HepG2 (cell line): ENCODE measurements at regions not wholly inside any gene's neighbourhood (a gene's known extent, or its start where the extent isn't known, plus 50 kb on each side); places are given as distances from the start of the nearest gene placed in this dataset.

ENCODE experiments used
- ATAC-seq: fragments of 200-7000 bp; cut with Tn5 transposase; 3 replicates; pipeline ENCODE4 v1.9.1; 2020; ENCODE audit warnings: mild to moderate bottlenecking, moderate library complexity
- BruUV-seq: library from RNA; stranded (reverse); fragments of 400-500 nt; replicated peaks from 2 replicates; lab custom pipeline; 2021; lab: Mats Ljungman, UMichigan
- CTCF ChIA-PET: fragments of 300-600 bp; formaldehyde crosslinking; extraction: SDS; loops from one replicate; lab custom pipeline; 2021; ENCODE audit warnings: low total read pairs, inconsistent platforms, low intra/inter-chr PET ratio; lab: Yijun Ruan, JAX
- POLR2A ChIA-PET: fragments of 350-600 bp; sonication (Branson Sonifier 250); formaldehyde crosslinking; loops from one replicate; lab custom pipeline; 2020; ENCODE audit warnings: antibody characterized with exemption, inconsistent platforms; lab: Yijun Ruan, JAX
- DNase-seq: peaks from one replicate; pipeline ENCODE4 v3.0.0-alpha.2; 2015; ENCODE audit warnings: low spot score
- FAIRE-seq: peaks from 3 replicates; lab custom pipeline; 2011; peaks lifted over from hg19 to GRCh38; lab: Jason Lieb, UNC
- H2AFZ ChIP-seq: one replicate; pipeline ENCODE4 v1.6.1; 2011; ENCODE audit warnings: low read length, inconsistent platforms
- H3K27ac ChIP-seq: fragments of 300-600 bp; 3 replicates; pipeline ENCODE4 v1.8.0; 2011; ENCODE audit warnings: mixed run types, mild to moderate bottlenecking, mixed read lengths, low read length, inconsistent platforms; ENCODE audit not compliant: insufficient read depth; ENCODE audit errors: extremely low read length
- H3K27me3 ChIP-seq, 2 experiments: fragments of 200-600 bp in 1 of 2; 2 replicates in 1 of 2; 3 replicates in 1 of 2; pipeline versions ENCODE4 v1.6.0 to v1.8.0; 2011; ENCODE audit warnings: low read length in 2 of 2, mild to moderate bottlenecking in 2 of 2, moderate library complexity in 2 of 2, inconsistent platforms in 1 of 2; ENCODE audit not compliant: insufficient read depth in 2 of 2, control insufficient read depth in 1 of 2
- H3K36me3 ChIP-seq, 2 experiments: fragments of 200-600 bp in 1 of 2; replicated peaks in 1 of 2; 2 replicates in 1 of 2; 3 replicates in 1 of 2; pipeline versions ENCODE4 v1.5.1 to v1.8.0; 2011; ENCODE audit warnings: low read length in 2 of 2, inconsistent platforms in 1 of 2; ENCODE audit not compliant: insufficient read depth in 2 of 2, control insufficient read depth in 1 of 2
- H3K4me1 ChIP-seq: 2 replicates; pipeline ENCODE4 v1.5.1; 2012; ENCODE audit warnings: low read length, inconsistent platforms; ENCODE audit not compliant: insufficient read depth
- H3K4me2 ChIP-seq: 2 replicates; pipeline ENCODE4 v1.6.0; 2011; ENCODE audit warnings: low read depth, low read length, inconsistent platforms
- H3K4me3 ChIP-seq, 3 experiments: fragments of 200-600 bp in 1 of 3; sonication (generic), shearing (Covaris generic) in 1 of 3; replicated peaks in 1 of 3; 2 replicates each; pipeline ENCODE4 v1.5.1; 2011 to 2016; ENCODE audit warnings: low read length in 3 of 3, inconsistent platforms in 2 of 3, low read depth in 2 of 3, mild to moderate bottlenecking in 2 of 3, control low read depth in 1 of 3, mixed read lengths in 1 of 3; ENCODE audit not compliant: insufficient read depth in 1 of 3
- H3K79me2 ChIP-seq: one replicate; pipeline ENCODE4 v1.6.1; 2011; ENCODE audit warnings: low read length, inconsistent platforms; ENCODE audit not compliant: insufficient read depth
- H3K9ac ChIP-seq: 2 replicates; pipeline ENCODE4 v1.6.0; 2011; ENCODE audit warnings: mild to moderate bottlenecking, low read depth, low read length, inconsistent platforms; ENCODE audit not compliant: insufficient read depth
- H3K9me3 ChIP-seq: 2 replicates; pipeline ENCODE4 v1.5.1; 2012; ENCODE audit warnings: mild to moderate bottlenecking, low read length
- H4K20me1 ChIP-seq: 2 replicates; pipeline ENCODE4 v1.6.0; 2011; ENCODE audit warnings: inconsistent platforms, mild to moderate bottlenecking, low read length, moderate library complexity; ENCODE audit not compliant: insufficient read depth
- AFF4 ChIP-seq: sonication (generic); formaldehyde crosslinking; IDR thresholded peaks from 2 replicates; pipeline ENCODE4 v1.4.0; 2020; ENCODE audit warnings: missing genetic modification reagents
- BRF2 ChIP-seq: sonication (generic); formaldehyde crosslinking; IDR thresholded peaks from 2 replicates; pipeline ENCODE4 v1.8.1; 2022; ENCODE audit warnings: mild to moderate bottlenecking, missing genetic modification reagents
- HMGXB4 ChIP-seq, 2 experiments: sonication (generic) in 1 of 2; formaldehyde crosslinking in 1 of 2; IDR thresholded peaks; 2 replicates each; pipeline versions ENCODE4 v1.4.0 to v1.6.1; 2018 to 2020; ENCODE audit warnings: missing genetic modification reagents in 2 of 2, borderline replicate concordance in 1 of 2, low read depth in 1 of 2, mild to moderate bottlenecking in 1 of 2, missing biosample characterization in 1 of 2
- ZFP37 ChIP-seq: sonication (generic); formaldehyde crosslinking; IDR thresholded peaks from 2 replicates; pipeline ENCODE4 v1.4.0; 2020; ENCODE audit warnings: missing genetic modification reagents, borderline replicate concordance
- ZNF224 ChIP-seq: sonication (generic); formaldehyde crosslinking; IDR thresholded peaks from 2 replicates; pipeline ENCODE4 v1.5.0; 2020; ENCODE audit warnings: mild to moderate bottlenecking, missing genetic modification reagents
- WGBS: methylation state at CpG from one replicate; pipeline ENCODE4 v1.1.6; 2017; ENCODE audit warnings: low lambda C conversion rate; 5-methylcytosine and 5-hydroxymethylcytosine counted together
- in situ Hi-C: cut with HindIII; loops from 2 replicates; pipeline ENCODE4 v1.10.0; 2017; ENCODE audit warnings: low pct_unique_long_range_greater_than_20kb; ENCODE audit not compliant: extremely low pct_ligation_motif_present
- intact Hi-C: fragments of 100-400 bp; cut with micrococcal nuclease; formaldehyde crosslinking; loops from one replicate; pipeline ENCODE4 v1.10.0; 2022; ENCODE audit not compliant: unreplicated experiment

GRCh38 chr1:5376538-5377247 is 615.5 kb downstream of the NPHP4 start (continued):
- TF ChIP-seq BRF2 (CRISPR knock-in tag) (no peak), ZFP37 (CRISPR knock-in tag) (no peak)

GRCh38 chr1:5375481-5375880 is 616.7 kb downstream of the NPHP4 start:
- BruUV-seq = no TSS peak
- POLR2A ChIA-PET = no interaction called here
- H3K4me1 ChIP-seq = no peaks in the 10 kb centered on the region
- H3K27ac ChIP-seq = no peak overlapping the region
- TF ChIP-seq HMGXB4 (CRISPR knock-in tag; IDR thresholded peaks at IDR 0.05; ENCODE audit: borderline replicate concordance in 1 of 2, low read depth in 1 of 2) = no peak
- TF ChIP-seq AFF4 (CRISPR knock-in tag) = no peak
- no peak for TF ChIP-seq ZNF224 (CRISPR knock-in tag)
- H3K27me3 ChIP-seq = no peaks in the 10 kb centered on the region
- ATAC-seq = no peak
- no peak overlapping the region for H3K4me3 ChIP-seq
- CTCF ChIA-PET = no interaction called here
- no peak overlapping the region for H3K4me2 ChIP-seq
- FAIRE-seq = no peak
- no peaks in the 10 kb centered on the region for H3K79me2 ChIP-seq
- H3K9ac ChIP-seq = no peak overlapping the region
- no peaks in the 10 kb centered on the region for H4K20me1 ChIP-seq
- H2AFZ ChIP-seq = no peak overlapping the region
- no peak for DNase-seq
- no peaks in the 10 kb centered on the region for H3K36me3 ChIP-seq
- H3K9me3 ChIP-seq = peaks cover 42% of the 10 kb centered on the region
- intact Hi-C loops (no loop called here), in situ Hi-C loops (no loop called here)
- 0% methylated on average over 1 of the region's 6 CpGs for WGBS
